MM.1S (cell line): ENCODE measurements at regions not wholly inside any gene's neighbourhood (a gene's known extent, or its start where the extent isn't known, plus 50 kb on each side); places are given as distances from the start of the nearest gene placed in this dataset.

ENCODE experiments used
- DNase-seq: peaks from one replicate; pipeline ENCODE4 v3.0.0-alpha.2; 2015
- H2AFZ ChIP-seq: fragments of 300-600 bp; sonication (generic); 2 replicates; pipeline ENCODE4 v1.6.0; 2016; ENCODE audit warnings: antibody characterized with exemption, low read length
- H3F3A ChIP-seq: fragments of 300-600 bp; sonication (generic); 2 replicates; pipeline ENCODE4 v1.6.1; 2016; ENCODE audit warnings: mild to moderate bottlenecking, antibody characterized with exemption, low read length, moderate library complexity, mixed read lengths; ENCODE audit not compliant: insufficient read depth
- H3K27ac ChIP-seq: fragments of 300-600 bp; sonication (generic); 2 replicates; pipeline ENCODE4 v1.5.1; 2016; ENCODE audit warnings: mild to moderate bottlenecking, low read length
- H3K27me3 ChIP-seq: fragments of 300-600 bp; sonication (generic); replicated peaks from 2 replicates; pipeline ENCODE4 v1.6.0; 2016; ENCODE audit warnings: low read length; ENCODE audit not compliant: insufficient read depth
- H3K36me3 ChIP-seq: fragments of 300-600 bp; sonication (generic); replicated peaks from 2 replicates; pipeline ENCODE4 v1.6.1; 2016; ENCODE audit warnings: mild to moderate bottlenecking, low read length, mixed read lengths; ENCODE audit not compliant: insufficient read depth
- H3K4me1 ChIP-seq: fragments of 300-600 bp; sonication (generic); 2 replicates; pipeline ENCODE4 v1.6.1; 2016; ENCODE audit warnings: low read length, mixed read lengths
- H3K4me2 ChIP-seq: fragments of 300-600 bp; sonication (generic); 2 replicates; pipeline ENCODE4 v1.6.0; 2016; ENCODE audit warnings: low read depth, low read length
- H3K4me3 ChIP-seq: fragments of 300-600 bp; sonication (generic); 2 replicates; pipeline ENCODE4 v1.5.1; 2016; ENCODE audit warnings: low read length, mixed read lengths
- H3K79me2 ChIP-seq: fragments of 300-600 bp; sonication (generic); 2 replicates; pipeline ENCODE4 v1.6.1; 2016; ENCODE audit warnings: mixed run types, low read length, mixed read lengths
- H3K9ac ChIP-seq: fragments of 300-600 bp; sonication (generic); 2 replicates; pipeline ENCODE4 v1.6.1; 2016; ENCODE audit warnings: low read length, mixed read lengths
- H3K9me2 ChIP-seq: fragments of 300-600 bp; sonication (generic); replicated peaks from 2 replicates; pipeline ENCODE4 v1.6.1; 2016; ENCODE audit warnings: mild to moderate bottlenecking, low read length, mixed read lengths; ENCODE audit not compliant: insufficient read depth
- H3K9me3 ChIP-seq: fragments of 300-600 bp; sonication (generic); replicated peaks from 2 replicates; pipeline ENCODE4 v1.6.1; 2016; ENCODE audit warnings: mild to moderate bottlenecking, low read length, mixed read lengths; ENCODE audit not compliant: insufficient read depth
- H4K20me1 ChIP-seq: fragments of 300-600 bp; sonication (generic); 2 replicates; pipeline ENCODE4 v1.6.1; 2016; ENCODE audit warnings: mild to moderate bottlenecking, low read length, moderate library complexity, mixed read lengths; ENCODE audit not compliant: insufficient read depth
- EZH2 ChIP-seq: fragments of 300-600 bp; sonication (generic); optimal IDR thresholded peaks from 2 replicates; pipeline ENCODE3; 2017; ENCODE audit warnings: low read depth, mild to moderate bottlenecking, antibody characterized with exemption, low read length, mixed read lengths
- EZH2phosphoT487 ChIP-seq: fragments of 300-600 bp; sonication (generic); IDR thresholded peaks from 2 replicates; pipeline ENCODE4 v1.6.1; 2018; ENCODE audit warnings: antibody characterized with exemption, low read length
- TF ChIP-seq, protein P1 (sequence below): fragments of 300-600 bp; sonication (generic); IDR thresholded peaks from 2 replicates; pipeline ENCODE4 v1.5.1; 2016; ENCODE audit warnings: antibody characterized with exemption, low read length, mixed read lengths

DNA sequence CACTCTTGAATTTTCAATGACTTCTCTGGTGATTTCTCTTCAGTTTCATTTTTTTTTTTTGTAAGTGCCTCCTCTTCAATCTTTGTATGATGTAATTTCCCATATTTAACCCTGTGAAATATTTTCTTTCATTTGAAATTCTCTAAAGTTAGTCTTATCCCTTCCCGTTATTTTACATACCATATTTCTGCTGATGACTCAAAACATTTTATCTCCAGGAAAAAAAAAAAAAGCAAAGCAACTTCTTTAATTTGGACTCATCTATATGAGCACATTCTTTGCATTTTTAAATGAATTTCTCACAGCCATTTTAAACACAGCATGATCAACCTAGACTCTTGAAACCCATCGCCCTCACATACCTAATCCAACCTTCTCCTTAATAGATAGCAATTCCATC lies 1831.4 kb downstream of the ARAP2 start:
- no peaks in the 10 kb centered on the region for H3K9me3 ChIP-seq
- no peak for DNase-seq
- H3K79me2 ChIP-seq, result no peaks in the 10 kb centered on the region
- no peaks in the 10 kb centered on the region for H3F3A ChIP-seq
- no peak overlapping the region for H2AFZ ChIP-seq
- no peak overlapping the region for H3K27ac ChIP-seq
- H4K20me1 ChIP-seq, result no peaks in the 10 kb centered on the region
- no peaks in the 10 kb centered on the region for H3K27me3 ChIP-seq
- H3K4me1 ChIP-seq, result no peaks in the 10 kb centered on the region
- no peak overlapping the region for H3K4me2 ChIP-seq
- no peak overlapping the region for H3K9ac ChIP-seq
- no peaks in the 10 kb centered on the region for H3K36me3 ChIP-seq
- H3K9me2 ChIP-seq, result no peaks in the 10 kb centered on the region
- TF ChIP-seq, protein P1, sequence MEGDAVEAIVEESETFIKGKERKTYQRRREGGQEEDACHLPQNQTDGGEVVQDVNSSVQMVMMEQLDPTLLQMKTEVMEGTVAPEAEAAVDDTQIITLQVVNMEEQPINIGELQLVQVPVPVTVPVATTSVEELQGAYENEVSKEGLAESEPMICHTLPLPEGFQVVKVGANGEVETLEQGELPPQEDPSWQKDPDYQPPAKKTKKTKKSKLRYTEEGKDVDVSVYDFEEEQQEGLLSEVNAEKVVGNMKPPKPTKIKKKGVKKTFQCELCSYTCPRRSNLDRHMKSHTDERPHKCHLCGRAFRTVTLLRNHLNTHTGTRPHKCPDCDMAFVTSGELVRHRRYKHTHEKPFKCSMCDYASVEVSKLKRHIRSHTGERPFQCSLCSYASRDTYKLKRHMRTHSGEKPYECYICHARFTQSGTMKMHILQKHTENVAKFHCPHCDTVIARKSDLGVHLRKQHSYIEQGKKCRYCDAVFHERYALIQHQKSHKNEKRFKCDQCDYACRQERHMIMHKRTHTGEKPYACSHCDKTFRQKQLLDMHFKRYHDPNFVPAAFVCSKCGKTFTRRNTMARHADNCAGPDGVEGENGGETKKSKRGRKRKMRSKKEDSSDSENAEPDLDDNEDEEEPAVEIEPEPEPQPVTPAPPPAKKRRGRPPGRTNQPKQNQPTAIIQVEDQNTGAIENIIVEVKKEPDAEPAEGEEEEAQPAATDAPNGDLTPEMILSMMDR, result no peak
- TF ChIP-seq EZH2phosphoT487, result no peak
- TF ChIP-seq EZH2, result no peak
- no peak overlapping the region for H3K4me3 ChIP-seq

DNA sequence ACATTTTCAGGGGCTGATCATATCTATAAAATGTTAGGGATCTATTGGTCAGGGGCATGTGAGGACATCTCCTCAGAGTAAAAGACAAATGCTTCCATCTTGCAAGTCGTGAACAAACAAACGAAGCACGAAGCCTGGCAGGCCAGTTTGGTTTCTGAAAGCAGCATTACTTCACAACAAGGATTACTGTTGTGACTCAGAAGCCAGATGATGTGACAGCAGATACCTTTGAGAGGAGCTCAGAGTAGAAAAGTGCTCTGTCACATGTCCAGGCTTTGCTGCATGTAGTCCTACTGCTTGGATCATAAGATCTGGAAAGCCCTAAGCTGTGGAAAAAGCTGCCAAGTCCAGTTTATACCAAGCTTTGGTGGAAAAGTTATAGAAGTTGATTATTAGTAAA lies 1827.2 kb downstream of the ARAP2 start:
- no peak for DNase-seq
- TF ChIP-seq, protein P1, result no peak
- TF ChIP-seq EZH2 (no peak), EZH2phosphoT487 (no peak)

DNA sequence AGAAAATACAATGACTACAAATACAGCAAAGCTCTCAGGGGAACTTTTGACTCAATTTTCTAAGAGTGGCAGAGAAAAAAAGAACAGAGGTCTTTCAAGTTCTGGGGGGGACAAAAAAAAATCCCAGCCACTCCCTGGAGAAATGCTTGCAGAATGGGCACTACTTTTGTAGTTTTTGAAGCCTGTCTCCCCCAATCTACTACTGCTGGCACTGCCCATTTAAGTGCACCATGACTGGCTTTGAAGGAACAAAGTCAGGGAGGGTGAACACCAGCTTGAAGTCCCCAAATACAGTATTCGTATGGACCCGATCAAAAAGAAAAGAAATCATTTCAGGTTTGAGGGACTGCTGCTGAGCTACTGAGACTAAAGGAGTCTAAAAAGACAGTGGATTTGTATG lies 1824.4 kb downstream of the ARAP2 start:
- no peak for DNase-seq
- Histone ChIP-seq H3K4me3 (no peak overlapping the region), H4K20me1 (no peaks in the 10 kb centered on the region), H3K9ac (no peak overlapping the region), H3K36me3 (no peaks in the 10 kb centered on the region), H3F3A (no peaks in the 10 kb centered on the region), H3K4me1 (no peaks in the 10 kb centered on the region), H3K27ac (no peak overlapping the region), H3K27me3 (no peaks in the 10 kb centered on the region), H3K79me2 (no peaks in the 10 kb centered on the region), H3K9me3 (no peaks in the 10 kb centered on the region), H3K4me2 (no peak overlapping the region), H3K9me2 (no peaks in the 10 kb centered on the region), H2AFZ (no peak overlapping the region)
- TF ChIP-seq, protein P1, result no peak
- TF ChIP-seq EZH2phosphoT487 (no peak), EZH2 (no peak)

More for the DNA sequence above, 1827.2 kb downstream of the ARAP2 start:
- H3K79me2 ChIP-seq, result no peaks in the 10 kb centered on the region
- H3K4me3 ChIP-seq, result no peak overlapping the region
- no peaks in the 10 kb centered on the region for H3K27me3 ChIP-seq
- H3K27ac ChIP-seq, result no peak overlapping the region
- H4K20me1 ChIP-seq, result no peaks in the 10 kb centered on the region
- no peak overlapping the region for H2AFZ ChIP-seq
- no peaks in the 10 kb centered on the region for H3F3A ChIP-seq
- H3K4me1 ChIP-seq, result no peaks in the 10 kb centered on the region
- no peak overlapping the region for H3K4me2 ChIP-seq
- H3K36me3 ChIP-seq, result no peaks in the 10 kb centered on the region
- no peak overlapping the region for H3K9ac ChIP-seq
- H3K9me2 ChIP-seq, result no peaks in the 10 kb centered on the region
- no peaks in the 10 kb centered on the region for H3K9me3 ChIP-seq
